A673 (cell line): ENCODE measurements at regions not wholly inside any gene's neighbourhood (a gene's known extent, or its start where the extent isn't known, plus 50 kb on each side); places are given as distances from the start of the nearest gene placed in this dataset.

Source experiments
- BruUV-seq: library from RNA; stranded (reverse); fragments of 400-500 nt; replicated peaks from 2 replicates; lab custom pipeline; 2021; lab: Mats Ljungman, UMichigan
- CTCF ChIA-PET: fragments of 300-600 bp; sonication (Branson Sonifier 250); formaldehyde crosslinking; loops from one replicate; lab custom pipeline; 2022; ENCODE audit warnings: antibody characterized with exemption; lab: Charles Lee
- POLR2A ChIA-PET: fragments of 300-600 bp; sonication (Branson Sonifier 250); formaldehyde crosslinking; loops from one replicate; lab custom pipeline; 2022; ENCODE audit warnings: antibody characterized with exemption; ENCODE audit not compliant: low non-redundant PET; lab: Charles Lee
- DNase-seq: peaks from one replicate; pipeline ENCODE4 v3.0.0-alpha.2; 2015; ENCODE audit warnings: low spot score
- H3K27ac ChIP-seq: fragments of 200-600 bp; sonication (generic); 2 replicates; pipeline ENCODE4 v1.5.1; 2016; ENCODE audit warnings: mixed run types, low read depth, mild to moderate bottlenecking, mixed read lengths, antibody characterized with exemption, low read length; ENCODE audit not compliant: poor library complexity, severe bottlenecking
- H3K27me3 ChIP-seq: fragments of 200-600 bp; sonication (generic); replicated peaks from 2 replicates; pipeline ENCODE4 v1.6.1; 2017; ENCODE audit warnings: mixed run types, low read depth, mild to moderate bottlenecking, mixed read lengths, antibody characterized with exemption, low read length; ENCODE audit not compliant: insufficient read depth, poor library complexity
- H3K36me3 ChIP-seq: fragments of 200-600 bp; sonication (generic); 2 replicates; pipeline ENCODE4 v1.6.1; 2016; ENCODE audit warnings: mixed run types, mild to moderate bottlenecking, mixed read lengths, antibody characterized with exemption, low read length; ENCODE audit not compliant: insufficient read depth, poor library complexity, severe bottlenecking
- H3K4me1 ChIP-seq: fragments of 200-600 bp; sonication (generic); 2 replicates; pipeline ENCODE4 v1.6.1; 2017; ENCODE audit warnings: mixed run types, mild to moderate bottlenecking, mixed read lengths, antibody characterized with exemption, low read length; ENCODE audit not compliant: insufficient read depth, poor library complexity, severe bottlenecking
- H3K4me3 ChIP-seq: fragments of 200-600 bp; sonication (generic); 2 replicates; pipeline ENCODE4 v1.5.1; 2016; ENCODE audit warnings: low read depth, mixed run types, mild to moderate bottlenecking, mixed read lengths, low read length; ENCODE audit not compliant: poor library complexity, severe bottlenecking
- H3K9me3 ChIP-seq: fragments of 200-600 bp; sonication (generic); 2 replicates; pipeline ENCODE4 v1.6.1; 2016; ENCODE audit warnings: mixed run types, low read depth, mild to moderate bottlenecking, mixed read lengths, antibody characterized with exemption, low read length; ENCODE audit not compliant: poor library complexity, severe bottlenecking
- EZH2 ChIP-seq: fragments of 200-600 bp; sonication (generic); IDR thresholded peaks from 2 replicates; pipeline ENCODE4 v1.6.1; 2017; ENCODE audit warnings: borderline replicate concordance, low read depth, mild to moderate bottlenecking, mixed read lengths, antibody characterized with exemption, low read length; ENCODE audit not compliant: poor library complexity, severe bottlenecking
- intact Hi-C: fragments of 100-400 bp; cut with micrococcal nuclease; formaldehyde crosslinking; loops from one replicate; pipeline ENCODE4 v1.10.0; 2022; ENCODE audit not compliant: unreplicated experiment
- TF ChIP-seq, protein P1 (sequence below): fragments of 300-800, 200-600 bp; sonication (generic); conservative IDR thresholded peaks from 2 replicates; pipeline ENCODE4 v1.5.1; 2017; ENCODE audit warnings: low read depth, mild to moderate bottlenecking, antibody characterized with exemption, low read length, moderate library complexity, mixed read lengths

DNA sequence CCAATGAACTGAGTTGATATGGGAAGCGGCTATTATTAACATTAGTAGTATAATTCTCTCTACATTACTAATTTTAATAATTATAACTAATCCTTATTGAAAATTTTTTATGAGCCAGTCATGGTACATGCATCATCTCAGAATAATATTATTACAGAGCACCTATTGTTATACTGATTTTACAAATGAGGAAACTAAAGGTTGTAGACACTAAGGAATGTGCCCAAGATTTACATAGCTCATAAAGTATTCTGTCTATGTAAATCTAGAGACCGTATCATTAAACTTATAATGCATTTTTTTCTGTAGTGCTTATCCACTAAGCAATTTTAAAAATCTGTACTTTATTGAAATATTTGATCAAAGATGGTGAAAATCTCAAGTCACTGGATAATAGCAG is 825.9 kb downstream of the PLA2G4A start:
- H3K4me3 ChIP-seq, result no peak overlapping the region
- H3K36me3 ChIP-seq, result no peaks in the 10 kb centered on the region
- H3K4me1 ChIP-seq, result no peaks in the 10 kb centered on the region
- intact Hi-C loops, result no loop called here
- no peaks in the 10 kb centered on the region for H3K27me3 ChIP-seq
- ChIA-PET POLR2A (no interaction called here), CTCF (no interaction called here)
- H3K27ac ChIP-seq, result no peak overlapping the region
- H3K9me3 ChIP-seq, result no peaks in the 10 kb centered on the region
- TF ChIP-seq EZH2, result no peak
- TF ChIP-seq, protein P1, sequence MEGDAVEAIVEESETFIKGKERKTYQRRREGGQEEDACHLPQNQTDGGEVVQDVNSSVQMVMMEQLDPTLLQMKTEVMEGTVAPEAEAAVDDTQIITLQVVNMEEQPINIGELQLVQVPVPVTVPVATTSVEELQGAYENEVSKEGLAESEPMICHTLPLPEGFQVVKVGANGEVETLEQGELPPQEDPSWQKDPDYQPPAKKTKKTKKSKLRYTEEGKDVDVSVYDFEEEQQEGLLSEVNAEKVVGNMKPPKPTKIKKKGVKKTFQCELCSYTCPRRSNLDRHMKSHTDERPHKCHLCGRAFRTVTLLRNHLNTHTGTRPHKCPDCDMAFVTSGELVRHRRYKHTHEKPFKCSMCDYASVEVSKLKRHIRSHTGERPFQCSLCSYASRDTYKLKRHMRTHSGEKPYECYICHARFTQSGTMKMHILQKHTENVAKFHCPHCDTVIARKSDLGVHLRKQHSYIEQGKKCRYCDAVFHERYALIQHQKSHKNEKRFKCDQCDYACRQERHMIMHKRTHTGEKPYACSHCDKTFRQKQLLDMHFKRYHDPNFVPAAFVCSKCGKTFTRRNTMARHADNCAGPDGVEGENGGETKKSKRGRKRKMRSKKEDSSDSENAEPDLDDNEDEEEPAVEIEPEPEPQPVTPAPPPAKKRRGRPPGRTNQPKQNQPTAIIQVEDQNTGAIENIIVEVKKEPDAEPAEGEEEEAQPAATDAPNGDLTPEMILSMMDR, result no peak
- BruUV-seq, result no TSS peak
- DNase-seq, result no peak

DNA sequence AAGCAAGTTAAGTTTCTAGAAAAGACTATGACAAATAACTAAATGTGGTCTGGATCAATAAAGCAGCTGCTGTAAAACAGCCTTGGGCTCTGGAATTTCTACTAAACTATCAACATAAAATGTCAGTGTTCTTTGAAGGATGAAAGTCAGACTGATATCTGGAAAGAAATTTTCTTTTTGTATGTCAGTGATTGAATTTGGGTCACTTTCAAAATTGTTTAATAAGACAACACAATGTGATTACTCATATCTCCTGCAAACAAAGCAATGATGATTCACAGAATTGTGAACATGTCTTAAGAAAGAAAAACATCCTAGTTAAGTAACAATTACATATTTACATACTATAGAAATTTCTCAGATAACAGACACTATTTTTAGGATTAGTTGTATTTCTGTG is 826.4 kb downstream of the PLA2G4A start:
- Histone ChIP-seq H3K4me3 (no peak overlapping the region), H3K27ac (no peak overlapping the region), H3K36me3 (no peaks in the 10 kb centered on the region), H3K4me1 (no peaks in the 10 kb centered on the region), H3K27me3 (no peaks in the 10 kb centered on the region), H3K9me3 (no peaks in the 10 kb centered on the region)
- BruUV-seq, result no TSS peak
- ChIA-PET CTCF (no interaction called here), POLR2A (no interaction called here)
- intact Hi-C loops, result no loop called here
- no peak for TF ChIP-seq EZH2
- TF ChIP-seq, protein P1, result no peak
- no peak for DNase-seq

DNA sequence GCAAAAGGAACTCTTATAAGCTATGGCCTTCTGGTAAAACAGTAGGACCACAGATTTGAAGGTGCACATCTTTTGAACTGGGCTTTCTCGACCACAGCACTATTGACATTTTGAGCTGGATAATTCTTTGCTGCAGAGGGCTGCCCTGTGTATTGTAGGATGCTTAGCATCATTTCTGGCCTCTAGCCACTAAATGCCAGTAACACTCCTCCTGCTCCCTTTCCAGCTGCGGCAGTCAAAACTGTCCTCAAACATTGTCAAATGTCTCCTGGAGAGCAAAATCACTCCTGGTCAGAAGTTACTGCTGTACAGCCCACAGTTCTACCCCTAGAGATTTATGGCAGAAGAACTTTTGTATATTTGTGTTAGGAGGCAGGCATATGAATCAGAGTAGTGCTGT is 836.7 kb downstream of the PLA2G4A start:
- Histone ChIP-seq H3K27me3 (no peaks in the 10 kb centered on the region), H3K4me3 (no peak overlapping the region), H3K4me1 (no peaks in the 10 kb centered on the region), H3K27ac (no peak overlapping the region), H3K36me3 (no peaks in the 10 kb centered on the region), H3K9me3 (no peaks in the 10 kb centered on the region)
- no peak for TF ChIP-seq EZH2
- TF ChIP-seq, protein P1, result no peak
- intact Hi-C loops, result no loop called here
- DNase-seq, result no peak
- CTCF ChIA-PET, result no interaction called here
- POLR2A ChIA-PET, result interaction anchor here (0.5 kb wide), 1 partner anchor 97 kb away, joined by 9 read pairs; no protein-coding TSS in a partner anchor
- no TSS peak for BruUV-seq
